HG02970 (cell line): ENCODE measurements at regions not wholly inside any gene's neighbourhood (a gene's known extent, or its start where the extent isn't known, plus 50 kb on each side); places are given as distances from the start of the nearest gene placed in this dataset.

Source experiments
- ATAC-seq: cut with Tn5 transposase; IDR thresholded peaks from one replicate; pipeline ENCODE4 v1.9.1; 2021; ENCODE audit warnings: mild to moderate bottlenecking, moderate library complexity, moderate number of reproducible peaks; ENCODE audit not compliant: unreplicated experiment, low FRiP score

- no peak for ATAC-seq
Observed at GRCh38 chr2:128790541-128791001, 471.9 kb upstream of the HS6ST1 start.

DNA sequence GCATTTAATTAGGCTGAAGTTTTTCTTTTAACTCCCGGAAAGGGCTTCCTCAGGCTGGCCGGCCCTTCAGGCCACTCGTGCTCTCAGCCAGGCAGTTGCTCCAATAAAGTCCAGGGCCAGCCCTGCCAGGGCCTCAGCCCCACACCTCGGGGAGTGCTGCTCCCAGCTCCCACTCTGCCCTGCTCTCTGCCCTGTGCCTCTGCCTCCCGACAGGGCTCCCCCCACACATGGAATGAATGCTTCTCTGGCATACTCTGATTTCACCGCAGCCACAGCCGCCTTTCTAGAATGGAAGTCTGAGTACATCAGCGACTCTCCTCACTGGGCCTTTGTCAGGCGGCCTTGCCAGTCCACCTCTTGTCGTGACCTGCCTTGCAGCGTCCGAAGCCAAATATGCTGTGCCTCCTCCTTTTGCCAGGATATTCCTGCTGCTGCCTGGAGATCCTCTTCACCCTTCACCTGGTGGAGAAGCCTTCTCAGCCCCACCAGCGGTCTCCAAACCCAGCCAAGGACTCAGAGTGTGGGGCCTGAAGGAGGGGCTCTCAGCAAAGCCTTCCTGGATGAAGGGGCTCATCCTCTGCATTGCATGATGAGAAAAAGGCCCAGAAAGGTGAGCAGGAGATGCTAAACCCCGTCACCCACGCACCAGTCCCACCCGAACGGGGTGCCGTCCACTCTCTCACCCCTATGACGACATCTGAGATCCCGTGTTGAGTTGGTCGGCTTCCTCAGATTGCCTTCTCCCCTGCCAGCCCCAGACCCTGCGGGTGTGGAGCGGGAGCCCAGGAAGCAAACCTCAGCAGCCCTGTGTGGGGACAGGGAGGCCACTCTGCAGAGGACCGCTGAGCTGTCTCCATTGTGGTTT, 472.7 kb upstream of the HS6ST1 start:
- ATAC-seq: no peak

DNA sequence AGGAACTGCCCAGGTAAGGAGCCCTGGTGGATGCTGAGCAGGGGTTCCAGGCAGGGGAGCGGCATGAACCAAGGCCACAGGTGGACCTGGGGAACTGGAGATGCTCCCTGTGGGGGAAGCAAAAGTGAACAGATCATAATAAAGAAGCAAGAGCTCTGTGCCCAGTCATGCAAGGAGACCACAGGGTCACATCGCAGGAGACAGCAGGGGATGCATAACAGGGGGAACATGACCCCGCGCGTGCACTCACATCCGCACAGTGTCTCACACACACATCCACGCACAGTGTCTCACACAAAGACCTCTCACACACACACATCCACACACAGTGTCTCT, 473.3 kb upstream of the HS6ST1 start:
- no peak for ATAC-seq

DNA sequence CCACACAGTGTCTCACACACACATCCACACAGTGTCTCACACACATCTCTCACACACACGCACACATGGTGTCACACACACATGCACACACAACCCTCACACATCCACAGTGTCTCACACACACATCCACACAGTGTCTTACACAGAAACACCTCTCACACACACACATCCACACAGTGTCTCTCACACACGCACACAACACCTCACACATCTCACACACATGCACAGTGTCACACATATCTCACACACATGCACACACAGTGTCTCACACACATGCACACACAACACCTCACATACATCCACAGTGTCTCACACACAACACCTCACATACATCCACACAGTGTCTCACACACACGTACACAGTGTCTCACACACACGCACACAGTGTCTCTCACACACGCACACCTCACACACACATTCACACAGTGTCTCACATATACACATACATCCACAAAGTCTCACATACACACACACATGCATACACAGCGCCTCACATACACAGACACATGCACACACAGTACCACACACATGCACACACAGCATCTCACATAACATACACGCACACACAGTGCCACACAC, 473.9 kb upstream of the HS6ST1 start:
- no peak for ATAC-seq

- ATAC-seq: no peak
Observed at GRCh38 chr2:128793404-128793803, 474.7 kb upstream of the HS6ST1 start.

GRCh38 chr2:128794285-128794684, 475.6 kb upstream of the HS6ST1 start:
- ATAC-seq: no peak

GRCh38 chr2:128796321-128796720, 477.7 kb upstream of the HS6ST1 start:
- no peak for ATAC-seq

DNA sequence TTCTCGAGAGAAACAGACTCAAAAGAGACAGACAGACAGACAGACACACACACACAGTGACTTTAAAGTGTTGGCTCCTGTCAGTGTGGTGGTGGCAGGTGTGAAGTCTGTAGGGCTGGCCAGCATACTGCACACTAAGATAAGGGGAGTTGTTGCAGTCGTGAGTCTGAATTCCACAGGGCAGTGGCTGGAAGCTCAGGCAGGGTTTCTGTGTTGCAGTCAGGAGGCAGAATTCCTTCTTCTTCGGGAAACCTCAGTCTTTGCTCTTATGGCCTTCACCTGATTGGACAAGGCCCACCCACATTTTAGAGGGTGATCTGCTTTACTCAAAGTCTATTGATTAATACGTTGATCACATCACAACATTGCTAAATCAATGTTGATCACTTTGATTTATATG, 478.4 kb upstream of the HS6ST1 start:
- no peak for ATAC-seq

DNA sequence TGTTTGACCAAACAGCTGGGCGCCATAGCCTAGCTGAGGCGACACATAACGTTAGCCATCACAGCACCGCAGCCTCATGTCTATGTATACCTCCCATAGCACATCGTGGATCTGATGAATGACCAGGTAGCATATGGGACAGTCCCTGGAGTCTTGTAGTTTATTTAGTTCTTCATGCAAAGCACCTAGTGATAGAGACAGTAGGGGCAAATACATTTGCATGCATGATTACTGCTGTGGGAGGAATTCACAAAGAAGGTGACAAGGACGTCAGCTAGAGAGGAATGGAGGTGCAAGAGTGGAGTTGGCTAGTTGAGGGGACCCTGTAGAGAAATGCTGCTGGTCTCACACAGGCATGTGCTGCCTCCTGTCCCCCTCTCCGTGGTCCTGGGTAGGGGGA, 478.9 kb upstream of the HS6ST1 start:
- ATAC-seq: no peak

DNA sequence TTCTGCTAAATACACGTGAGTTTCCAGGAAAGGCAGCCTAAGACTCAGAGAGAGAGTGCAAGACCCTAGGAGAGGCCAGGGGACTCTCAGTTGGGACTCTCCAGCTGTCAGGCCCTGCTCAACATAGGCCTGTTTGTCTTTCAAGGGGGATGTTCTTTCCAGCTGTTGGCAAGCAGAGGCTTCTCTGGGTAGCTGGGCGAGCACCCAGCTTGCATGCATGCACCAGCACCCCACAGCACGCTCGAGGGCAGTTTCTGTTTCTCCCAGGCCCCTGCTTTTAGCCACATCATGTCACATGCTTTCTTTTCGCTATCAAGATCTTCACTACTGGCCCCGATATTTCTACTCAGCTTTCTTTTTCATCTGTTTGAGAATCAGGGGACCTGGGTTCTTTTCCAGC, 479.3 kb upstream of the HS6ST1 start:
- ATAC-seq: no peak

DNA sequence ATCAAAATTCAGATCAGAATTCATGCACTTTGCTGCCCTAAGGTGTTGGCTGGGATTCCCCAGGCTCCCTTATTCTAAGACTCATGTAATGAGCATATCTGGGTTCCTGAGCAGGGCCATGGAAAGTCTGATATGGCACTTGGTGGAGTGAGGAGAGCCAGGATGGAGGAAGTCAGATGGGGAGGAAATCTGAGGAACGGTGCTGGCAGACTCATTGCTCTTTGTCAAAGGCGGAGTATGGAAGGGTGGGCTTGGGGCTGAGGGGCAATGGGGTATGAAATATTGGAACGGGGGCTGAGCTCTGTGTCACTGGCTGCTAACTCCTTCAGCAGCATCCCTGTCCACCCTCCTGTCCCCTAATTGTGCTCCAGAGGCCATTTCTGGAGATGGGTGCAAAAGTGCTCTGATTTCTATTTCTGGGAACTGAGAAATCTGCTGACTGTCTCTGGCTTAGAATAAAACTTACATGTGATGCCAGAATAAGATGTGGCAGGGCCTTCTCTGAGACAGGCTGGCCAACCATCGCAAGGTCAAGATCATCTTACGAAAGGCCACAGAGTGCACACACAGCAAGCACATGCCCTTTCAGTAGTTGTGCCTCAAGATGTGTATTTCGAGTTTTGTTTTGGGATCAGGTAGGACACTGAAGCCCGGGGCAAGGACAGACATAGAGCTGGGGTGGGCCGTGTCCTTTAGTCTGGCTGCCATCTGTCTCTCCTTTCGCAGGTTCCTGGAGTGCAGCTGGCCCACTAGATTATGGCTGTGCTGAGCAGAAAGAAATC, 480.0 kb upstream of the HS6ST1 start:
- no peak for ATAC-seq

DNA sequence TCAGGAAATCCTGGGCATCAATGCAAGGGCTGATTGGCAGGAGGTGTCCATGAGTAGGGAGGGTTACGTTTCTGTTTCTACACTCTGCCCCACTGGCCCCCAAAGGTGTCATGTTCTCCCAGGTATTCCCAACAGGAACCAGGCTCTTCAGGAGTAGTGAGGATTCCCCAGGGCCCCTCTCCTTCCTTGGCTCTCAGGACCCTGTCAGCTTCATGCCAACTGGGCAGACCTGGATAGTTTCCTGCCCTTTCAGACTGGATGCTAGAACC, 480.6 kb upstream of the HS6ST1 start:
- ATAC-seq: no peak

DNA sequence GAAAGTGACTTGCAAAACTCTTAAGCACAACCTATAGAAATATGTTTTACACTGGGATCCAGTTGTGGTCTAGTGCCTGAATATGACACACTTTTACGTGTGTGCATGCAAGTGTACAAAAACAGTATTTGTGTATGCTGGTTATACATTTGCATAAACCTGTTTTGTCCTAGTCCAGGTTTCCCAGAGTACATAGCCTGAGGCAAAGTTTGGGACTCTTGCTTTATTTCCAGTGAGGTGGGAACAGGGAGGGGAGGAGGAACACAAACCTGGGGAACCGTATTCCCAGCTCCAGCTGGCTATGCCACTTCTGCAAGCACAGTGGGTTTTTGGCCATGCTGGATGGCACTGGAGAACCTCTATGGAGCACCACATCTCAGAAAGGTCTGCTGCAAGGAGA, 481.1 kb upstream of the HS6ST1 start:
- ATAC-seq: no peak

- no peak for ATAC-seq
Observed at GRCh38 chr2:128801576-128801975, 482.9 kb upstream of the HS6ST1 start.

DNA sequence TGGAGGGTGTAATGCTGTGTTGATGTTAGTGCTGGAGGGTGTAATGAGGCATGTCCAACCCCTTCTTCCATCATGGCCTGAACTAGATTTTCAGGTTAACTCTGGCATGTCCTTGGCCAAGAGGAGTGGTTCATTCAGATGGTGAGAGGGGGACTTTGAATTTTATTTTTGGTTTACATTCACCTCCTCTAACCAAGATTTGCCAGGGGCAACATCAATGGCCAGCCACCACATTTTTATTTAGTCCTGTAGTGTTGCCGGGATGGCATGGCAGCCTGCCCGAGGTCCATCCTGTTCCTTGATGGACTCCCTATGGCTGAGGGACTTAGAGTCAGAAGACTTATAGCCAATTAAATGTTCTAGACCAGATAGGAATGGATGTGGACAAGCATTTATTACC, 484.6 kb upstream of the HS6ST1 start:
- ATAC-seq: no peak

DNA sequence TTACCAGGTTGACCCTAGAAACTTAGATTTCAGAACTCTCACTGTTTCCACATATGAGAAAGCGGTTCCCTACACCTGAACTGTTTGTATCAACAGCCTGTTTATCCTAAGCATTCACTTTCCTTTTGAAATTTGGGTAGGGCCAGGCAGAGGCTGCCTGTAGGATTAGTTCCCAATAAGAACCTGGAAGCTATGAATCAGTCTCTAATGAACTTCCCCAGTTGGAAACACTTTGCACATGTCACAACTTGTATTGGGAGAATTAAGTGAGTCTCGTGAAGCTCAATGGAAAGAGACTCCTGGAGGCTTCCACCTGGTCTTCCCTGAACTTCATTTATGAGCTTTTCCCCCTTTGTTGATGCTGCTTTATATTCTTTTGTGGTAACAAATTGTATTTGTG, 486.6 kb upstream of the HS6ST1 start:
- no peak for ATAC-seq

- no peak for ATAC-seq
Observed at GRCh38 chr2:128805918-128806317, 487.2 kb upstream of the HS6ST1 start.

- no peak for ATAC-seq
Observed at GRCh38 chr2:128807317-128807716, 488.6 kb upstream of the HS6ST1 start.

DNA sequence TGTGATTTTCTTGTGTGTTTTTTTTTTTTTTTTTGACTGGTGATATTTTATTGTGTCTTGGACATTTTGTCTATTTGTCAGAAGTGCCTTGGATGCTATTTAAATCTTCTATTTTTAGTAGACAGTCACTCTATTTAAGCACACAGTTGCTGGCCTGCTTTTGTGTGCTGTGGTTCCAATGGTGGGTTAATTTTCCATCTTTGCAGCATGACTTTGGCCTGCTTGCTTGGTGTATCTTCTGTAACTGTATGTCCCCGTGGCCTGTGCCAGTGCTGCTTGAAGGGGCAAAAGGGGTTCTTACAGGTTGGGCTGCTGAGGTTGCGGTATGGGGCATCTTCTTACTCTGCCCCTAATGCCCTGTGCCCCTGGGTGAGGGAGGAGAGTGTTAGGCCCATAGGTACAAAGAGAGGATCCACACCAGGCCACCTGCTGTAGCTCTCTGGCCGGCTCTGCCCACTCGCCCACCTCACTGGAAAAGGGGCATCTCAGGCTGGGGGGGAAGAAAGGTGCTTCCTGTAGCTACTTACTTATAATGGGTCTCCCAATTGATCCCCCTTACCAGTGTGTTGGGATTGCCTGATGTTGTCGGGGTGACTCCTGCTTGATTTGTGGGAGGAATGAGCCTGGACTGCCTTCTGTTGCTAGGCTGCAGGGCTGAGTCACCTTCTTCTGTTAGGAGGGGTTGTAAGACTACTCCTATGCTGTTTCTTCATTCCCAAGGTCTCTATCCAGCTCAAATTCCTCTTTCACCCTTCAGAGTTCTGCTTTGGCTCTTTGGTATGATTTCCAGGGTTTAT, 490.0 kb upstream of the HS6ST1 start:
- ATAC-seq: no peak

- no peak for ATAC-seq
Observed at GRCh38 chr2:128809259-128809636, 490.6 kb upstream of the HS6ST1 start.

DNA sequence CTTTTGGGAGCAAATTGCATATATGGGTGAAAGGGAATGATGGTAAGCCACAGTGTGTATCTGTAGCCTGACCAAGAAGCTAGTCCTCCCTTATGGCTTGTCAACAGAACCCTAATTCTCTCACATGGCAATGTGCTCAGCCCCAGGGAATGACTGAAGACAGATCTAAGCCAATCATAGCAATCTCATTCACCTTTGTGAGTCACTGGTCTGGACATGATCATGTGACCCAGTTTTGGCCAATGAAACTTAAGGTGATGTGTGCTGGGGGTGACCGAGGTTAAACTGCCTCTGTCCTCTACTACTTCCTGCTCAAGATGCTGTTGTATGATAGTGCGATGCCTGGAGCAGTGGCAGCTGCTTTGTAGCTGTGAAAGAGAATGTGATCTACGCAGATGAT, 491.2 kb upstream of the HS6ST1 start:
- no peak for ATAC-seq
